NCI-H748 (cell line): ENCODE measurements at regions not wholly inside any gene's neighbourhood (a gene's known extent, or its start where the extent isn't known, plus 50 kb on each side); places are given as distances from the start of the nearest gene placed in this dataset.
"Not testable (repeated sequence)": the region's sequence is repeated elsewhere in the genome, so short reads cannot be mapped to it uniquely, and the experiment has no call there.

Source experiments
- DNase-seq: peaks from one replicate; lab custom pipeline; 2025; ENCODE audit not compliant: unreplicated experiment; lab: John Stamatoyannopoulos, UW

DNA sequence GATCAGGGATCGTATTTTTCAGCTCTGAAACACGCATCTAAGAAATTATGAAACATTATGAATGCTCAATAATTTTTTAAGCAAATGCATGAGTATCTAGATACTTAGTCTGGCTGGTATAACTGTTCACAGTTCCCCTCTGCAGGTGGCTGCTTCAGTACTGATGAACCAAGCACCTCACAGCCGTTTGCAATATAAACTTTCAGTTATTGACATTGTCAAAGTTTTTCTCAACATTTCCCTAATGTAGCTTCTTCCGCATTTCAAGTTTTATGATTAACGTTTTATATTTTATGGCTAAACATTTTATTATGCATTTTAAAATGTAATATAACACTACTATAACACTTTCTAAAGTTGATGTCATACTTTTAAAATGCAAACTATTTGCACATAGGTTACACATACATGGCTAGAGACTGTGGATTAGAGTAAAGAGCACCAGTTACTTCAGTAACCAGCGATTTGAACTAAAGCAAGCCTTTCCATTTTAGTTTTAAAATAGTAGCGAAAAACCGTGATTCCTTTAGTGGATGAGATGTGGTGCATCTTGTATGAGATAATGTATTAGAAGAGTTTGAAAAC is 495.4 kb downstream of the XIRP2 start:
- no peak for DNase-seq

DNA sequence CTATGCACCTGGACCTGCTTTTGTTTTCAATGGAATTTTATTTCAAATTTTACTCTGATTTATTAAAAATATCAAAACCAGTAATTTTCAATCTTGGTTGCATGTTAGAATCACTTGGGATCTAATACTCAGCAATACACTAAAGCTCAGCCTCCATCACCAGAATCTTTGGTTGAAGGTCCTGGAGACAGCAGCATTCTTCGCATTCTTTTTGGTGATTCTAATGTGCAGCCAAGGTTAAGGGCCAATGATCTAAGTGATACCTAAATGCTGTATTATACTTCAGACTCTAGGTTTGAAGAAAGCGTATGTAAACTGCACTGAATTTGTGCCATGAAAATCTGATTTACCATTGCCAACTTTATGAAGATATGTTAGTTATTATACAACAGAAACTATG is 493.1 kb downstream of the XIRP2 start:
- no peak for DNase-seq

DNA sequence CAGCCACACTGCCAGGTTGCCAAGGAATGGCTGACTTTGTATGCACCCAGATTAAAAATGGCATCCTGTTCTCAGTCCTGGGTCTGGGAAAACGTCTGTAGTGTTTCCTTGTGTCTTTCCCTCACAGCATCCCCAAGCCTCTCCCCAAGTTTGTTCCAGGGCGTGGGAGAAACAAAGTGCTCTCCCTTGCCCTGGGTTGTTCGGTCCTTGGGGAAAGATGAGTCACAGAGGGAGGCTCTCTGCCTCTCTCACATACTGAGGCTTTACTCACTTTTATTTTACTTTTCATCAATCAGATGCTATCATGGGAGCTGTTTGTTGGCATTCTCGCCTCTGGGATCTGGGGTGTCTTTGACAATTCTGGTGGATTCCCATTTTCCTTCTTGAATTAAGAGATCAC is 492.3 kb downstream of the XIRP2 start:
- no peak for DNase-seq

DNA sequence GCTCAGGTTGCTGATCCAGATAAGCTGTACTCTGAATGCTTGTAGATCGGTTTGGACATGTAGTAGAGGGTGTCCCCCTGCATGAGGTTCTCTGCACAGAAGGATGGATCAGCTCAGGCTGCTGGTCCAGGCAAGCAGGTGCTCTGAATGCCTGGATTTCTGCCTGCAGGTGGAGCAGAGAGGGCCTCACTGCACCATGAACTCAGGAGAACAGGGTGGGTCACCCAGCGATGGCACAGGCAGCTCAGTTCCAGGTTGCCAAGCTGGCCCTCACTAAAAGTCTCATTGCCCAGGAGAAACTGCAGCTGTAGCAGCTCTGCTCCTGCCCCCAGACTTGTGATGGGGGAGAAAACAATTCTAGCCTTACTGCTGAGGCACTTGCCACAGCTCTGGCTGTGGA is 491.8 kb downstream of the XIRP2 start:
- no peak for DNase-seq

DNA sequence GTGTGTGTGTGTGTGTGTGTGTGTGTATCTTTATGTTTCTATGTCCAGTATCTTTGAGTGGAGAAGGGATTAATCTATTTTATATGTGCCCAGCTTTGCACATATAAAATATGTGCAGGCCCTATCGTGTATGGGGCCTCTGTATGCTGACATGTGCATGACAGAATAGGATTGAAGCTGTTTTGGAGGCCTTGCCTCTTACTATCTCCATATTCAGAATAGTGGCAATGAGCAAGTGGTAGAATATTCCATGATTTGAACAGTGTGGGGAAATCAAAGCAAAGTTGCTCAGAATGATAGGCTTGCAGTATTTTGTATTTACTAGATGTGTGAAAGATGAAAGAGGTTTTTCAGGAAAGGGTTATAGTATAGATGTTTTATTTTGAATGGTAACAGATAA is 480.8 kb downstream of the XIRP2 start:
- DNase-seq = no peak

DNA sequence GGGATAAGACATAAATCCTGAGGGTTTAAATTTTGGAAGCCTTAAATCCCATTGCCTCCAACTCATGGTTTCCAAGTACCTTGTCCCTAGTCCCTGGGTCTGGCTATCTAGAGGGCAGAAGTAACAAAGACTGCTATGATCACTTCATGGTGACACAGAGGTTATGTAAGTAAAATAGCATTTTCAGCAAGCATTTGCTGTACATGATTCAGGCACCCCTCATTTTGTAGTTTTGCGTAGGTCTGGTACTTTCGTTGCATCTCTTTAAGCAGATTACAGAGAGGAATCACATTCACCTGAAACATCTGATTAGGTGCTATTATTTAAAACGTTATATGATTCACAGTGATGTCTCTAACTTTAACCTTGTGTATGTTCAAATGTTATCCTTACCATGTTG is 480.1 kb downstream of the XIRP2 start:
- no peak for DNase-seq

DNA sequence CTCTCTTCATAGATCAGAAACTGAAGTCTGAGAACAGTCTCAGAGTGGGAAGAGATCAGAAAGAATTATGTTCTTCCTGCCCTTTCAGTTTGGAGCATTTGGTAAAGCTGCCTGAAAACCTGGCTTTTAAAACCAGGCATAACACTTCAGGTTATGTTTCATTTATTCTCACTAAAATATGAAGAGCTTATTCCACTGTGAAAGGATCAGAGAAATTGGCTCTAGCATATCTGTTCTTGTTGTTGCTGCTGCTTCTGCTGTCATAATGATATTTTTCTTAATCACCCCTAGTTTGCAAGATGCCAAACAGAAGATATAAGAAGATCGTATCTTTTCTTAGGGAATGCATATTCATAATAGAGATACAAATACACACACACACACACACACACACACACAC is 476.9 kb downstream of the XIRP2 start:
- DNase-seq = no peak

DNA sequence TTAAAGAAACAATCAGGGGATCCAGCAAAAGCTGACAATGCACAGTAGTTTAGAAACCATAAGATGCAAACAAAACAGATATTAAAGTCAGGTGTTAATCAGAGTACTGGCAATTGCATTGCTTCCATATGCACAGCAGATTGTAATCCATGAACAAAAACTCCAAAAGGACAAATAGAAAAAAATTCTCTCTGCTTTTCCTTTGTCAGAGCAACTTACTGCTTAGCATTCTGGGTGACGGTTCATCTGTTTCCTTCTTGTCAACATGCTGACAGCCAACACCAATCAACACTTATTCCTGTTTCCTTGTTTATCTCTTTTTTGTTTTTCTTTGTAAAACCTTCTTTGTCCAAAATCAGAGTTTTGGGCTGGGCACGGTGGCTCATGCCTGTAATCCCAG is 473.1 kb downstream of the XIRP2 start:
- DNase-seq = no peak

DNA sequence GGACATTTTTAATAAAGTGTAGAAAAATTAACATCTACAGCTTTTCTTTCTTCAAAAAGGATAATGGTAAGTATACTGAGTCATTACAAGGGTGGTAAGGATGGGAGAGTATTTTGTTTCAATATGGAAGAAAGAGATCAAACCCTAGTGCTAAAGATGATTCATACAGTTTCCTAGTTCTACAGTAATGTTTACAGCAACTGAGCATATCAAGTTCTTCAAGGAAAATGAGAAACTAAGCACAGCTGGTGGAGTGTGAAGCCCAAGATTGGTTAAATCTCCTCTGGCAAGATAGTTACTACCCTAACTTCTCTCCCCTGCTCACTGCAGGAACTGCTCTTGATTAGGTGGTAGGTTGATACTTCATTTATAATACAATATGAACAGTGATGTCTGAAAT is 467.5 kb downstream of the XIRP2 start:
- DNase-seq = no peak

DNA sequence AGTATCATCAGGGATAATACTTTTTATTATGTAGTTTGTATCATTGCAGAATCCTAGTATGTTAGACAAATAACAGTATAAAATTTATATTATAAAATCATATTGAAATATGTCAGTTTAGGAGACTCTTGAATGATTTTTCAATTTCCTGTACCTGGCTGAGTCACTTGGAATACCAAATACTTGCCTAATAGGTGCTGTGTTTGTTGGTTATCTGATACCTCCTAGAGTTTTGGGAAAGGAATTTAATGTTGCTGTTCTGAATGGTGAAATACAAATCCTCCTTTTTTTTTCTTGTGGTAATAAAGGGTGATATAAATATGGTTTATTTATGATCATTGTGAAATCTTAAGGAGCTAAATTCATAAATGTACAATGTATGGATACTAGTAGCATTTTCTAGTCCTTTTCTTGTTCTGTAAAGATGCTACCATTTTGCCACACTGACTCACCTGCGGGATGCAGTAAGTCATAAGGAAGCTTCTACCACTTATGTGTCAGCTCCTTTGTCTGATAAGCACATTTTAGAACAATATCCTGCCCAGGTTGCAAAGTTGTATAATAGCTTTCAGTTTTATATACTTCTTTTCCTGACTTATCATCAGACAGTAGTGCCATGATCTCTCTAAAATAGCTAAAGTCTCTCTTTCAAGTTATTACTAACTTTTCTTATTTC is 465.5 kb downstream of the XIRP2 start:
- no peak for DNase-seq

DNA sequence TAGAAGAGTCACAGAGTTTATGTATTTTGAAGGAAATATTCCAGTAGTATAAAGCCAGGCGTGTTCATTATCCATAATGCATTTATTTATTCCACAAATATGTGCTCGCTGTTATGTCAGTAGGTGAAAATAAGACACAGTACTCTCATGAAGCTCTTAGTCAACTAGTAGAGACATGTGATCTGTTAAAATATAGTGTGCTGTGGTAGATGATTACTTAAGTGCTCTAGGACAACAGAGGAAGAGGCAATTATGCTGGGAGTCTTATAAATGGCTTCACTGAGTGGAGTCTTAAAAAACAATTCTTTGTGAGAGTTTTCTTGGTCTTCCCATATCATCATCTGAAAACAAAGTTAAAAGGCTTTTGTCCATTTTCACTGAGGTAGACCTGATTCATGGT is 457.3 kb downstream of the XIRP2 start:
- no peak for DNase-seq

DNA sequence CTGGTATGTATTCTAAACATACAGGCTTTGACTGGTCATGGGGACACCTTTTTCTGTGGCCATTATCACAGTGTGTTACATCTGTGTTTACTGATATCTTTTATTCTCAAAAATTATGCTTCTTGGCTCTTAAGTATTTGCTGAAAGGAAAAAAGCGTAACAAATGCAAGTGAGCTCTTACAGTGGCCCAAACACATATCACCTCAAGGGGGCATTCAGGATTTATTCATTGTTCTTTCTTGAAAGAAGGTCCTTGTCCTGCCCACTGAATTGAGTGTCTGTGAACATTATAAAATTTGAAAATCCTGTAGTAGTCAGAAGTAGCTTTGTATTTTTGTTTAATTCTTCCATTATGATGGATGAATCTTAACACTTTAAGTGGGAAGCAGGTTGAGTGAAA is 454.5 kb downstream of the XIRP2 start:
- peak; percentile 8 for DNase-seq

DNA sequence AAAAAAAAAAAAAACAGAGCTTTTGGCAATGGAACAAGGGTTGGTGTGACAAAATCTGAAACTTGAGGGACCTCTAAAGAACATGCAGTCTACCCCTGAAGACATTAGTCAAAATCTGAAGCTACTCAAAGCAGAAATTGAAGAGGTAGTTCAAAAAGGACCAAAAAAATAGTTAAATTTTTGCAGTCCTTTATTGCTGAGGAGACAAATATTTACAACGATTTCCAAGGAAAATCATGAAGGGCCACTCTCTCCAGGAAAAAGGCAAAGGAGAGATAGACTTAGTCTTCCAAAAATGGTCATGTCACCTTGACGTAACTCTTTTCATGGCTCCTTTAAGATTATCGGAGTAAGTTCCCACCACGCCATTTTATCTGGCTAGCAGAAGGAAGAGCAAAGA is 452.0 kb downstream of the XIRP2 start:
- DNase-seq = no peak

DNA sequence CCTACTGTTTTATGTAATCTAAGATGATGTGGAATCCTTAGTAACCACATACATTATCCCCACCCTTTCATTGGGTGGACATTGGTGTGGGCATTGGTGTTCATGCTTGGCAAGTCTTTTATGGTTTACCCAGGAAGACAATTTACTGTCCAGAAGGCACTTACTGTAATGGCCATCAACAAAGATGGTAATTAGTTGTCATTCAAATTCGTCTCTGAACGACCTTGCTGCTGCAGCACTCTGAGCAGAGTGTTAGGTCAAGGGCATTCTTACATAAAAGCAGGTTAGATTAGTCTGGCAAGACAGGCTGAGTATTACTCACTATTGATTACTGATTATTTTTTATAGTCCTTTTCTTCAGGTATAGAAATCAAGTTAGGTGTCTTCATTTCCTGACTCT is 447.9 kb downstream of the XIRP2 start:
- DNase-seq = no peak

DNA sequence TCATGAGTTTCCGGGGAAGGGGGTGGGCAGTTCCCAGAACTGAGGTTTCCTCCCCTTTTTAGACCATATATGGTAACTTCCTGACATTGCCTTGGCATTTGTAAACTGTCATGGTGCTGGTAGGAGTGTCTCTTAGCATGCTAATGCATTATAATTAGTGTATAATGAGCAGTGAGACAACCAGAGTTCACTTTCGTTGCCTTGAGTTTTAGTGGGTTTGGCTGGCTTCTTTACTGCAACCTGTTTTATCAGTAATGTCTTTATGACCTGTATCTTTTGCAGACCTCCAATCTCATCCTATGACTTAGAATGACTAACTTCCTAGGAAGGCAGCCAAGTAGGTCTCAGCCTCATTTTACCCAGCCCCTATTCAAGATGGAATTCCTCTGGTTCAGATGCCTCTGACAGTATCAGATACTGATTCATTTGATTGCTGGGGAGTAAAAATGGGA is 447.3 kb downstream of the XIRP2 start:
- no peak for DNase-seq

DNA sequence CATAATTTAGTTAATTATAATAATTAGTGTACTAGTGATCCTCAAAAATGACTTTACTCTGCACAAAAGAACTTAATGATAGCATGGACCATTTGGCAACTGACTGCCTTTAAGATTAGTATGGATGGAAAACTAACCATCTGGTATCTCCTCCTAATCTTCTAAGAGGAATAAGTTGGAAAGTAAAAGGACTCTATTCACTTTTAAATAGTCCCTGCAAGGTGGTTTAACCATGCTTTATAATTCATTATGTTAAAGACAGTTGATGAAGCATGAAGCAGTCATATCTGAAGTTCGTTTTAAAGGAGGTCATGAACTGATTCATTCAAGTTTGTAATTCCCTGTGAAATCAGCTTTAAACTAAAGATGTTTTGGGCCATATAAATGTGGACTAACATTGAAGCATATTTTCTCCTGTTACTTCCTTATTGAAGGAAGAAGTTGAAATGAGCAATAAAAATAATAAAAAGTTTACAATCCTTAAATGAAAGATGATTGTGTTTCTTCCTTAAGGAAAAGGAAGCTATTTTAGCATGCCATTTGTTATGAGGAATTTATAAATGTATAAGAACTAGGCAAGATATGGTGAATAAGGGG is 446.0 kb downstream of the XIRP2 start:
- DNase-seq = no peak

DNA sequence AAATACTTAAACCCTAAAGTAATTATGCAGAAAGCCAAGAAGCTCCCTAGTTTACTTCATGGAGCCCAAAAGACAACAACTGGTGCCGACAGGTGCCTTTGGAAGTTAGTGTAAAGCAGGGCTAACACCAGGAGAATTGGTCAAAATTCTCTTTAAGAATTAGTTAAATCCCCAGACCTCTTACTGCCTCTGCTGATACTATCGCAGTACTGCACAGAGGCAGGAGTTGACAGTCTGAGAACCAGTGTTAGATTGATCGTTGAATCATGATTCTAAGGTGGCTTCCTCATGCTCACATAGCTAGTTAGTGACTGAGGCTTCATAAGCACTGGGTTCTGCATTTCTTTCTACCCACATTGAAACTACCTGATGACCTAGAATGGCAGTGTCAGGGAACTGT is 445.0 kb downstream of the XIRP2 start:
- DNase-seq = no peak

DNA sequence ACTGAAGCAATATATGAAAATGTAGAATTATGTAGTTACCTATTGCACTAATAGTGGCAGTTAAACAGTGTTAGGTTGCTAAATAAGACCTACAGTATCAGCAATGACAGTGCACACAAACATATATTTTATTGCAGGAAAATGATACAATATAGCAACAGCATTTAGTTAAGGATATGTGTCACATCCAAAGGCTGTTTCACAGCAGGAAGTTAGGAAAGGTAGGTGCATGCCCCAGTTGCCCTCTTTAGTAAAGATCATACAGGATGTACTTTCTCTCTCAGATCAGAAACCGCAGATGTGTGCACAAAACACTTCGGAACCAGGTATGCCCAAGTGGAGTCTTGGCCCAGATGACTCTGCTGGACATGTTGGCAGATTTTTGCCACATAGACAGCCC is 444.1 kb downstream of the XIRP2 start:
- DNase-seq = no peak

DNA sequence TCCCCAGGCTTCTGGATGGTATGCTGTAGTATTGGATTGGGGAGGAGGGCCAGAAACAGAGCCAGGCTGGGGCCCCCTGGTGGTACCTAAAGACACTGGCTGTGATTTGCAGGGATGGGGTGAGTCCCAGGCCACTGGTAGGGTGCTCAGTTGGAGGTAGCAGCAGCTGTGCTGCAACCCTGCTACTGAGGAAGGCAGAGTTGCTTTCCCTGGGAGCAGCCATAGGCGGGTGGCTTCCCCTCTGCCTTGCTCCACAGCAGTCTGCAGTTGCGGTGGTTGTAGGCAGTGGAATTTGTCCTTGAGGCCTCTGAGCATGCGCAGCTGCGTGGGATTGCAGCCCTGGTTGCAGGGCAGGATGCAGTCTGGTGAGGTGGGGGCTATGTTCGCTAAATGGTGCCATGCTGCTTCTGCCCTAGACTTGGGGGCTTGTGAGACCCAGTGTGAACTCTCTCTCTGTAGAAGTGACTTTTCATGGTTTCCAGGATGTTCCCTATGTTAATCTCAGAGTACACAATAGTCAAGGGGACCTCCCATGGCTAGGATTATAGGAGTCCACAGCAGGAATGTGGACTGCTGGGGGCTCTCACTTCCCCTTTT is 443.5 kb downstream of the XIRP2 start:
- no peak for DNase-seq

DNA sequence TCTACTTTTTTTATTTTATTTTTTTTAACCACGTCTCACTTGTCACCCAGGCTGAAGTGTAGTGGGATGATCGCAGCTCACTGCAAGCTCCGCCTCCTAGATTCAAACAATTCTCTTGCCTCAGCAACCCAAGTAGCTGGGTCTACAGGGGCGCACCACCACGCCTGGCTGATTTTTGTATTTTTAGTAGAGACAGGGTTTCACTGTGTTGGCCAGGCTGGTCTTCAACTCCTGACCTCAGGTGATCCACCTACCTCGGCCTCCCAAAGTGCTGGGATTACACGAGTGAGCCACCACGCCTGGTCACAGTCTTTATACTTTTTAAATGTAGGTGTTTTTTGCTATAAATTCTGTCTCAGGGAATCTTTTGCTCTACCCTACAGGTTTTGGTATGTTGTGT is 440.5 kb downstream of the XIRP2 start:
- not testable (repeated sequence) for DNase-seq

DNA sequence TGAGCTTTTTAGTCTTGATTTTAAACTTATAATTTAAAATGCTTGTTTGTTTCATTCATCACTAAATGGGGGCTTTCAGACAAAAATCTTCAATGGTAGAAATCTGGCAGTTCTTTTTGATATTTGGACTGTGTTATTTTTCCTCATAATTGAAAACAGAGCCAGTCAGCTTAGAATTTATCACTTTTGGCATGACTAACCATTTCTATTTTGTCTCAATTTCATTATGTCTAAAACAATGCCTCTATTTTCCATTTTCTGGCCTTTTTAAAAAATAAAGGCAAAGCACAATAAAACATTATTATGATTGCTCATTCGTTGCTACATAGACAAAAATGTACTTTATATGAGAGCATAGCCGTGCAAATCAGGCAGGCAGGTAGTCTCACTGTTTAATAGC is 434.5 kb downstream of the XIRP2 start:
- no peak for DNase-seq

DNA sequence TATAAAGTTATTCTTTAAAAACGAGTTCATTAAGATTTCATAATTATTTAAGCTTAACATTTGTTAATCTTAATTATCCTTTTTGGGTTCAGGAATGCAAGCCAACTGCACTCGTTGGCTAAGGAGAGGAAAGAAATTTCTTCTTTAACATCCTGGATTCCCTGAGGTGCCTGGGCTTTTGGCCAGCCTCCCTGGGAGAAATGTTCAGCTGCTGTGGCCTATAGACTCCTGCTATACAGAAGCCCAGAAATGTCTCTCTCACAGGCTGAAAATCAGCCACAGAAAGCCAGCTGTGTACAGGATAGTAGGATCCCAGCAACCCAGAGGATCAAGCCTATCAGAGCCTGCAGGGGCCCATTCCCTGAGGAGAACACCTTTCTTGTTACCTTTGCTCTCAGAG is 430.3 kb downstream of the XIRP2 start:
- DNase-seq = no peak
